Neuronal stem cell (in vitro differentiated cells): ENCODE measurements at regions not wholly inside any gene's neighbourhood (a gene's known extent, or its start where the extent isn't known, plus 50 kb on each side); places are given as distances from the start of the nearest gene placed in this dataset.

Experiments
- DNase-seq: peaks from one replicate; pipeline ENCODE4 v3.0.0-alpha.2; 2013; ENCODE audit warnings: low spot score
- H2AFZ ChIP-seq: one replicate; pipeline ENCODE4 v1.6.1; 2013; ENCODE audit warnings: mild to moderate bottlenecking, low read length, inconsistent platforms
- H2AK5ac ChIP-seq: 2 replicates; pipeline ENCODE4 v1.6.1; 2013; ENCODE audit warnings: low read depth, mild to moderate bottlenecking, inconsistent platforms, low read length, moderate library complexity, mixed read lengths
- H2BK120ac ChIP-seq: 2 replicates; pipeline ENCODE4 v1.6.1; 2013; ENCODE audit warnings: low read depth, mild to moderate bottlenecking, inconsistent platforms, low read length, moderate library complexity, mixed read lengths
- H2BK12ac ChIP-seq: one replicate; pipeline ENCODE4 v1.6.1; 2013; ENCODE audit warnings: low read length, inconsistent platforms
- H2BK15ac ChIP-seq: 2 replicates; pipeline ENCODE4 v1.6.1; 2013; ENCODE audit warnings: mild to moderate bottlenecking, low read length, inconsistent platforms, mixed read lengths
- H2BK5ac ChIP-seq: one replicate; pipeline ENCODE4 v1.6.1; 2013; ENCODE audit warnings: inconsistent platforms, mild to moderate bottlenecking, low read length, moderate library complexity
- H3K14ac ChIP-seq: one replicate; pipeline ENCODE4 v1.6.1; 2013; ENCODE audit warnings: low read length, inconsistent platforms
- H3K18ac ChIP-seq: 2 replicates; pipeline ENCODE4 v1.6.1; 2013; ENCODE audit warnings: low read length, inconsistent platforms
- H3K23ac ChIP-seq: 2 replicates; pipeline ENCODE4 v1.6.1; 2013; ENCODE audit warnings: low read depth, mild to moderate bottlenecking, mixed read lengths, low read length, inconsistent platforms; ENCODE audit not compliant: poor library complexity
- H3K27ac ChIP-seq: replicated peaks from 3 replicates; pipeline ENCODE4 v1.5.1; 2013; ENCODE audit warnings: low read length, inconsistent platforms
- H3K27me3 ChIP-seq, 3 experiments: 2 replicates each; pipeline ENCODE4 v1.6.1; 2013; ENCODE audit warnings: low read length in 3 of 3, mild to moderate bottlenecking in 2 of 3, inconsistent platforms in 1 of 3, low read depth in 1 of 3, mixed read lengths in 1 of 3, moderate library complexity in 1 of 3; ENCODE audit not compliant: control insufficient read depth in 3 of 3, insufficient read depth in 3 of 3
- H3K36me3 ChIP-seq, 2 donors: replicated peaks in 1 of 2; 2 replicates each; pipeline ENCODE4 v1.6.1; 2013; ENCODE audit warnings: low read length in 2 of 2; ENCODE audit not compliant: control insufficient read depth in 2 of 2, insufficient read depth in 2 of 2
- H3K4ac ChIP-seq: 2 replicates; pipeline ENCODE4 v1.6.1; 2013; ENCODE audit warnings: inconsistent platforms, mild to moderate bottlenecking, low read length, moderate library complexity
- H3K4me1 ChIP-seq, 2 donors: 1 replicate in 1 of 2; 2 replicates in 1 of 2; pipeline ENCODE4 v1.6.1; 2013; ENCODE audit warnings: low read length in 2 of 2, low read depth in 1 of 2; ENCODE audit not compliant: control insufficient read depth in 2 of 2, insufficient read depth in 1 of 2
- H3K4me2 ChIP-seq: one replicate; pipeline ENCODE4 v1.6.1; 2013; ENCODE audit warnings: mild to moderate bottlenecking, low read length, inconsistent platforms; ENCODE audit not compliant: insufficient read depth, poor library complexity, severe bottlenecking
- H3K4me3 ChIP-seq, 2 donors: 2 replicates each; pipeline ENCODE4 v1.5.1; 2013; ENCODE audit warnings: low read length in 2 of 2, mild to moderate bottlenecking in 2 of 2, inconsistent platforms in 1 of 2, moderate library complexity in 1 of 2
- H3K79me1 ChIP-seq: one replicate; pipeline ENCODE4 v1.6.1; 2013; ENCODE audit warnings: low read depth, mild to moderate bottlenecking, inconsistent platforms, low read length, moderate library complexity
- H3K9ac ChIP-seq: one replicate; pipeline ENCODE4 v1.6.1; 2013; ENCODE audit warnings: mild to moderate bottlenecking, low read depth, low read length, inconsistent platforms; ENCODE audit not compliant: poor library complexity
- H3K9me3 ChIP-seq, 2 donors: replicated peaks in 1 of 2; 2 replicates each; pipeline versions ENCODE3 to v1.6.1; 2013; ENCODE audit warnings: low read length in 2 of 2, mild to moderate bottlenecking in 2 of 2, inconsistent platforms in 1 of 2, low read depth in 1 of 2, mixed read lengths in 1 of 2, moderate library complexity in 1 of 2; ENCODE audit not compliant: control insufficient read depth in 2 of 2, insufficient read depth in 1 of 2
- H4K8ac ChIP-seq: one replicate; pipeline ENCODE4 v1.6.1; 2013; ENCODE audit warnings: low read depth, mild to moderate bottlenecking, inconsistent platforms, low read length, moderate library complexity
- H4K91ac ChIP-seq: one replicate; pipeline ENCODE4 v1.6.1; 2013; ENCODE audit warnings: low read length, low read depth, mild to moderate bottlenecking, inconsistent platforms; ENCODE audit not compliant: poor library complexity
- WGBS, 2 donors: extraction: QIAGEN DNeasy Blood & Tissue Kit; methylation state at CpG; one replicate each; pipeline ENCODE4 v1.1.7; 2013; ENCODE audit warnings: missing lambda C conversion rate in 2 of 2, mixed read lengths in 1 of 2; ENCODE audit not compliant: insufficient read length in 2 of 2, insufficient replicate concordance in 1 of 2; ENCODE audit errors: extremely low coverage in 2 of 2; 5-methylcytosine and 5-hydroxymethylcytosine counted together

- H3K27me3 ChIP-seq = no peaks in the 10 kb centered on the region
Measured at GRCh38 chr1:213720032-213720431, 267.7 kb upstream of the PROX1 start.

GRCh38 chr1:213723187-213723586, 264.6 kb upstream of the PROX1 start:
- Histone ChIP-seq H3K14ac (no peak overlapping the region), H2BK12ac (no peak overlapping the region), H3K79me1 (no peaks in the 10 kb centered on the region), H3K27ac (no peak overlapping the region), H3K9me3 (no peaks in the 10 kb centered on the region), H2BK5ac (no peak overlapping the region), H3K27me3 (no peaks in the 10 kb centered on the region), H3K4ac (no peak overlapping the region), H2AFZ (no peak overlapping the region), H3K4me3 (no peak overlapping the region), H2BK15ac (no peak overlapping the region), H4K91ac (no peak overlapping the region), H2AK5ac (no peak overlapping the region), H3K23ac (no peak overlapping the region), H3K18ac (no peak overlapping the region), H3K9ac (no peak overlapping the region), H2BK120ac (no peak overlapping the region), H4K8ac (no peak overlapping the region), H3K4me1 (peaks cover 0 to 2% of the 10 kb centered on the region in 2 donors), H3K4me2 (no peak overlapping the region), H3K36me3 (no peaks in the 10 kb centered on the region)
- WGBS, 2 donors = no CpG with 5 or more reads among the region's 2 CpGs
- DNase-seq = no peak

More at GRCh38 chr1:213720032-213720431, 267.7 kb upstream of the PROX1 start:
- Histone ChIP-seq H3K4me2 (no peak overlapping the region), H4K91ac (no peak overlapping the region), H3K79me1 (no peaks in the 10 kb centered on the region), H2AK5ac (no peak overlapping the region), H2BK120ac (no peak overlapping the region), H3K36me3 (no peaks in the 10 kb centered on the region), H2BK5ac (no peak overlapping the region), H3K4me3 (no peak overlapping the region), H4K8ac (no peak overlapping the region), H3K9me3 (peaks cover 0 to 3% of the 10 kb centered on the region in 2 donors), H3K4me1 (peaks cover 0 to 2% of the 10 kb centered on the region in 2 donors), H3K23ac (no peak overlapping the region), H3K4ac (no peak overlapping the region), H2BK15ac (no peak overlapping the region), H3K9ac (no peak overlapping the region), H2AFZ (no peak overlapping the region), H3K18ac (no peak overlapping the region), H3K27ac (no peak overlapping the region), H2BK12ac (no peak overlapping the region), H3K14ac (no peak overlapping the region)
- DNase-seq = no peak
- WGBS, 2 donors = no CpG with 5 or more reads among the region's 5 CpGs

GRCh38 chr1:213724640-213725536, 262.9 kb upstream of the PROX1 start:
- no peak overlapping the region for H3K4me2 ChIP-seq
- peak overlapping the region; percentile 29 for H2AFZ ChIP-seq
- no peaks in the 10 kb centered on the region for H3K36me3 ChIP-seq
- H2BK12ac ChIP-seq = no peak overlapping the region
- no peaks in the 10 kb centered on the region for H3K9me3 ChIP-seq
- no peak overlapping the region for H4K8ac ChIP-seq
- H2AK5ac ChIP-seq = no peak overlapping the region
- no peak overlapping the region for H3K27ac ChIP-seq
- no peak overlapping the region for H3K4ac ChIP-seq
- no peak overlapping the region for H3K4me3 ChIP-seq
- H3K14ac ChIP-seq = no peak overlapping the region
- no peak overlapping the region for H3K18ac ChIP-seq
- DNase-seq = no peak
- no peak overlapping the region for H3K9ac ChIP-seq
- H2BK120ac ChIP-seq = no peak overlapping the region
- H3K23ac ChIP-seq = no peak overlapping the region
- WGBS, 2 donors = no CpG with 5 or more reads among the region's 14 CpGs
- H2BK5ac ChIP-seq = no peak overlapping the region
- H2BK15ac ChIP-seq = no peak overlapping the region
- no peaks in the 10 kb centered on the region for H3K79me1 ChIP-seq
- H4K91ac ChIP-seq = no peak overlapping the region
- H3K27me3 ChIP-seq = no peaks in the 10 kb centered on the region
- peaks cover 0 to 2% of the 10 kb centered on the region in 2 donors for H3K4me1 ChIP-seq

- Histone ChIP-seq H3K14ac (no peak overlapping the region), H3K27me3 (no peaks in the 10 kb centered on the region), H2BK5ac (no peak overlapping the region), H3K4me1 (peaks cover 0 to 2% of the 10 kb centered on the region in 2 donors), H3K79me1 (no peaks in the 10 kb centered on the region), H3K27ac (no peak overlapping the region), H2BK12ac (no peak overlapping the region), H3K9ac (no peak overlapping the region), H2AFZ (no peak overlapping the region), H3K4me3 (no peak overlapping the region), H4K91ac (no peak overlapping the region), H3K9me3 (no peaks in the 10 kb centered on the region), H3K18ac (no peak overlapping the region), H3K36me3 (no peaks in the 10 kb centered on the region), H3K4me2 (no peak overlapping the region), H2BK120ac (no peak overlapping the region), H2AK5ac (no peak overlapping the region), H4K8ac (no peak overlapping the region), H3K23ac (no peak overlapping the region), H2BK15ac (no peak overlapping the region), H3K4ac (no peak overlapping the region)
- no CpG with 5 or more reads among the region's 20 CpGs for WGBS, 2 donors
- DNase-seq = no peak
Measured at GRCh38 chr1:213727853-213728592, 259.8 kb upstream of the PROX1 start.
